Astrocyte (in vitro differentiated cells and primary cell): ENCODE measurements at regions not wholly inside any gene's neighbourhood (a gene's known extent, or its start where the extent isn't known, plus 50 kb on each side); places are given as distances from the start of the nearest gene placed in this dataset.

Source experiments
- CTCF ChIP-seq: IDR thresholded peaks from 2 replicates; pipeline ENCODE4 v1.5.1; 2011; ENCODE audit warnings: low read depth, mild to moderate bottlenecking, inconsistent platforms, low read length, moderate library complexity; ENCODE audit not compliant: insufficient read depth
- EZH2 ChIP-seq: IDR thresholded peaks from 2 replicates; pipeline ENCODE4 v1.6.1; 2012; ENCODE audit warnings: mild to moderate bottlenecking, low read length, inconsistent platforms; ENCODE audit not compliant: insufficient read depth

GRCh38 chrX:1717373-1717772, 102.5 kb downstream of the ASMT start:
- TF ChIP-seq CTCF (no peak), EZH2 (no peak)
